ENCODE measurements at regions not wholly inside any gene's neighbourhood (a gene's known extent, or its start where the extent isn't known, plus 50 kb on each side); places are given as distances from the start of the nearest gene placed in this dataset.

- DNase-seq = no peak
Observed at GRCh38 chr2:12090590-12090989, 344.2 kb downstream of the LPIN1 start.

- no peak for DNase-seq
Observed at GRCh38 chr2:12091201-12091806, 344.9 kb downstream of the LPIN1 start.

- DNase-seq = no peak
Observed at GRCh38 chr2:12094134-12094533, 347.7 kb downstream of the LPIN1 start.

GRCh38 chr2:12096051-12096787, 349.8 kb downstream of the LPIN1 start:
- no peak for DNase-seq

- no peak for DNase-seq
Observed at GRCh38 chr2:12096788-12097449, 350.5 kb downstream of the LPIN1 start.

- DNase-seq = no peak
Observed at GRCh38 chr2:12097859-12098258, 351.4 kb downstream of the LPIN1 start.

GRCh38 chr2:12099374-12099773, 352.9 kb downstream of the LPIN1 start:
- DNase-seq = no peak

- no peak for DNase-seq
Observed at GRCh38 chr2:12102679-12103078, 356.2 kb downstream of the LPIN1 start.

GRCh38 chr2:12105180-12105579, 358.7 kb downstream of the LPIN1 start:
- no peak for DNase-seq

GRCh38 chr2:12106440-12107080, 360.1 kb downstream of the LPIN1 start:
- DNase-seq = no peak

- DNase-seq = no peak
Observed at GRCh38 chr2:12107321-12107720, 360.9 kb downstream of the LPIN1 start.

GRCh38 chr2:12107939-12108338, 361.5 kb downstream of the LPIN1 start:
- no peak for DNase-seq

- DNase-seq = no peak
Observed at GRCh38 chr2:12109363-12110017, 363.1 kb downstream of the LPIN1 start.

- no peak for DNase-seq
Observed at GRCh38 chr2:12110074-12110473, 363.6 kb downstream of the LPIN1 start.

- no peak for DNase-seq
Observed at GRCh38 chr2:12110481-12110880, 364.0 kb downstream of the LPIN1 start.

GRCh38 chr2:12113412-12113811, 367.0 kb downstream of the LPIN1 start:
- DNase-seq = no peak

GRCh38 chr2:12114816-12115215, 368.4 kb downstream of the LPIN1 start:
- DNase-seq = no peak

- no peak for DNase-seq
Observed at GRCh38 chr2:12116228-12116750, 369.9 kb downstream of the LPIN1 start.

GRCh38 chr2:12119841-12120240, 373.4 kb downstream of the LPIN1 start:
- no peak for DNase-seq

GRCh38 chr2:12120281-12121150, 374.1 kb downstream of the LPIN1 start:
- DNase-seq = no peak

- DNase-seq = no peak
Observed at GRCh38 chr2:12124790-12125189, 378.4 kb downstream of the LPIN1 start.

- no peak for DNase-seq
Observed at GRCh38 chr2:12126318-12126717, 379.9 kb downstream of the LPIN1 start.

Data from DMS79 (cell line).